GM23338 (cell line): ENCODE measurements at regions not wholly inside any gene's neighbourhood (a gene's known extent, or its start where the extent isn't known, plus 50 kb on each side); places are given as distances from the start of the nearest gene placed in this dataset.

ENCODE experiments used
- ATAC-seq: fragments of 200-7000 bp; cut with Tn5 transposase; 3 replicates; pipeline ENCODE4 v1.9.1; 2020
- DNase-seq: peaks from one replicate; pipeline ENCODE4 v3.0.0-alpha.2; 2015; ENCODE audit warnings: low spot score
- H2AFZ ChIP-seq: fragments of 200-600 bp; sonication (generic); 2 replicates; pipeline ENCODE4 v1.8.0; 2016; ENCODE audit warnings: antibody characterized with exemption, mild to moderate bottlenecking, moderate library complexity
- H3F3A ChIP-seq: fragments of 200-600 bp; sonication (generic); replicated peaks from 2 replicates; pipeline ENCODE4 v1.8.0; 2017; ENCODE audit warnings: antibody characterized with exemption, mixed run types, low read depth
- H3K27ac ChIP-seq: fragments of 200-600 bp; sonication (generic); 2 replicates; pipeline ENCODE4 v1.6.1; 2016; ENCODE audit warnings: low read depth
- H3K27me3 ChIP-seq: fragments of 200-600 bp; sonication (generic); 2 replicates; pipeline ENCODE4 v1.8.0; 2016; ENCODE audit warnings: mild to moderate bottlenecking, mixed run types, moderate library complexity; ENCODE audit not compliant: insufficient read depth
- H3K36me3 ChIP-seq: fragments of 200-600 bp; sonication (generic); 2 replicates; pipeline ENCODE4 v1.8.0; 2016; ENCODE audit warnings: mild to moderate bottlenecking; ENCODE audit not compliant: insufficient read depth
- H3K4me1 ChIP-seq: fragments of 200-600 bp; sonication (generic); 2 replicates; pipeline ENCODE4 v1.8.0; 2016; ENCODE audit warnings: mild to moderate bottlenecking, moderate library complexity; ENCODE audit not compliant: insufficient read depth
- H3K4me2 ChIP-seq: fragments of 200-600 bp; sonication (generic); 2 replicates; pipeline ENCODE4 v1.7.1; 2017; ENCODE audit warnings: mixed run types
- H3K4me3 ChIP-seq: fragments of 200-600 bp; sonication (generic); 2 replicates; pipeline ENCODE4 v1.6.1; 2016; ENCODE audit warnings: mixed run types
- H3K79me2 ChIP-seq: fragments of 200-600 bp; sonication (generic); replicated peaks from 2 replicates; pipeline ENCODE4 v1.8.0; 2017; ENCODE audit warnings: mild to moderate bottlenecking; ENCODE audit not compliant: insufficient read depth
- H3K9me2 ChIP-seq: fragments of 200-600 bp; sonication (generic); 2 replicates; pipeline ENCODE4 v1.8.0; 2017; ENCODE audit not compliant: insufficient read depth
- H4K20me1 ChIP-seq: fragments of 200-600 bp; sonication (generic); replicated peaks from 2 replicates; pipeline ENCODE4 v1.8.0; 2017; ENCODE audit warnings: mild to moderate bottlenecking; ENCODE audit not compliant: insufficient read depth
- H3K27ac Mint-ChIP-seq: 2 replicates; pipeline ENCODE4 v1.8.0; 2020; ENCODE audit warnings: inconsistent platforms, mild to moderate bottlenecking, moderate library complexity, mixed read lengths
- H3K27me3 Mint-ChIP-seq: 3 replicates; pipeline ENCODE4 v1.8.0; 2022; ENCODE audit warnings: low read depth, mild to moderate bottlenecking, moderate library complexity, mixed read lengths, inconsistent platforms; ENCODE audit not compliant: insufficient read depth, poor library complexity
- H3K36me3 Mint-ChIP-seq: 3 replicates; pipeline ENCODE4 v1.8.0; 2021; ENCODE audit warnings: low read depth, mild to moderate bottlenecking, inconsistent platforms, moderate library complexity, mixed read lengths
- H3K4me1 Mint-ChIP-seq: 3 replicates; pipeline ENCODE4 v1.8.0; 2020; ENCODE audit warnings: mild to moderate bottlenecking, inconsistent platforms, mixed read lengths
- H3K4me3 Mint-ChIP-seq: 3 replicates; pipeline ENCODE4 v1.8.0; 2021; ENCODE audit warnings: moderate library complexity, mild to moderate bottlenecking, inconsistent platforms, mixed read lengths
- H3K9me3 Mint-ChIP-seq: 3 replicates; pipeline ENCODE4 v1.8.0; 2020; ENCODE audit warnings: moderate library complexity, mild to moderate bottlenecking, inconsistent platforms, mixed read lengths
- CREB1 ChIP-seq: fragments of 250-450 bp; sonication (Bioruptor Pico); IDR thresholded peaks from 2 replicates; pipeline ENCODE4 v1.5.0; 2020; ENCODE audit warnings: low read depth, mild to moderate bottlenecking, moderate library complexity
- EZH2 ChIP-seq: fragments of 200-600 bp; sonication (generic); IDR thresholded peaks from one replicate; pipeline ENCODE4 v1.8.0; 2017; ENCODE audit warnings: antibody characterized with exemption, mild to moderate bottlenecking, low read depth; ENCODE audit not compliant: unreplicated experiment
- EZH2phosphoT487 ChIP-seq: fragments of 200-600 bp; sonication (generic); IDR thresholded peaks from one replicate; pipeline ENCODE4 v1.8.1; 2018; ENCODE audit warnings: antibody characterized with exemption; ENCODE audit not compliant: unreplicated experiment
- JUNB ChIP-seq: IDR thresholded peaks from one replicate; pipeline ENCODE4 v1.6.1; 2016; ENCODE audit warnings: antibody characterized with exemption; ENCODE audit not compliant: unreplicated experiment
- POLR2AphosphoS5 ChIP-seq: IDR thresholded peaks from 2 replicates; pipeline ENCODE4 v1.6.1; 2016; ENCODE audit warnings: antibody characterized with exemption, low read depth
- STAT1 ChIP-seq: IDR thresholded peaks from one replicate; pipeline ENCODE4 v1.6.1; 2016; ENCODE audit warnings: antibody characterized with exemption; ENCODE audit not compliant: unreplicated experiment
- ZNF114 ChIP-seq: fragments of 250-450 bp; sonication (Bioruptor Pico); IDR thresholded peaks from 2 replicates; pipeline ENCODE4 v1.5.0; 2020; ENCODE audit warnings: mild to moderate bottlenecking, moderate library complexity
- ZNF331 ChIP-seq: fragments of 250-450 bp; sonication (Bioruptor Pico); IDR thresholded peaks from 2 replicates; pipeline ENCODE4 v1.5.0; 2020; ENCODE audit warnings: low read depth, mild to moderate bottlenecking, moderate library complexity
- TF ChIP-seq, protein P1 (sequence below): IDR thresholded peaks from one replicate; pipeline ENCODE4 v1.6.1; 2018; ENCODE audit warnings: antibody characterized with exemption; ENCODE audit not compliant: unreplicated experiment
- TF ChIP-seq, protein P2 (sequence below): IDR thresholded peaks from 2 replicates; pipeline ENCODE4 v1.6.1; 2016; ENCODE audit warnings: antibody characterized with exemption
- TF ChIP-seq, protein P3 (sequence below): fragments of 250-450 bp; sonication (Bioruptor Pico); IDR thresholded peaks from 2 replicates; pipeline ENCODE4 v1.5.0; 2020; ENCODE audit warnings: mild to moderate bottlenecking, moderate library complexity

DNA sequence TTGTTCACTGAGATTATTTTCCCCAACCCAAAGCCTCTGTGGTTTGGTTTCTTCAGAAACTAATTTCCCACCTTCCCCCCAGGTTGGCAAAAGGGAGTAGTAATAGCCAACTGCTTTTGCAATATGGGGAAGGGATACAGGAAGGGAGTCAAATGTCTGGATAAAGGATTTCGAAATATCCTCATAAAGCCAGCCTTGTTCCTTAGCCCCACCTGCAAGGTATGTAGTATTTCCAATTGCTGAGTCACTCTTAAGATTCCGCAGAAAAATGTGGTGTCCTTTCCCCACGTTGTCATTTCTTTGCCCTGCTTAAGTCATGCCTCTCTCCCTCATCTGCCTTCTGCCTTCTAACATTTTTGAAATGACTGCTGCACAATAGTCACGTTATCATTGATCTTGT is 138.8 kb upstream of the DCAF8L1 start:
- H3K27ac ChIP-seq: no peak overlapping the region
- H3F3A ChIP-seq: no peaks in the 10 kb centered on the region
- no peaks in the 10 kb centered on the region for H3K9me2 ChIP-seq
- no peaks in the 10 kb centered on the region for H4K20me1 ChIP-seq
- H3K4me2 ChIP-seq: no peak overlapping the region
- ATAC-seq: no peak
- TF ChIP-seq EZH2phosphoT487 (no peak), EZH2 (no peak), JUNB (no peak), CREB1 (no peak)
- H3K27ac Mint-ChIP-seq: no peak overlapping the region
- H3K4me1 ChIP-seq: no peaks in the 10 kb centered on the region
- peaks cover 24% of the 10 kb centered on the region for H3K27me3 Mint-ChIP-seq
- no peak overlapping the region for H3K4me3 Mint-ChIP-seq
- no peaks in the 10 kb centered on the region for H3K36me3 ChIP-seq
- no peaks in the 10 kb centered on the region for H3K4me1 Mint-ChIP-seq
- no peak for DNase-seq
- no peak overlapping the region for H3K4me3 ChIP-seq
- H3K27me3 ChIP-seq: peaks cover 49% of the 10 kb centered on the region
- H3K9me3 Mint-ChIP-seq: no peaks in the 10 kb centered on the region
- no peak overlapping the region for H2AFZ ChIP-seq
- H3K79me2 ChIP-seq: no peaks in the 10 kb centered on the region
- no peaks in the 10 kb centered on the region for H3K36me3 Mint-ChIP-seq

DNA sequence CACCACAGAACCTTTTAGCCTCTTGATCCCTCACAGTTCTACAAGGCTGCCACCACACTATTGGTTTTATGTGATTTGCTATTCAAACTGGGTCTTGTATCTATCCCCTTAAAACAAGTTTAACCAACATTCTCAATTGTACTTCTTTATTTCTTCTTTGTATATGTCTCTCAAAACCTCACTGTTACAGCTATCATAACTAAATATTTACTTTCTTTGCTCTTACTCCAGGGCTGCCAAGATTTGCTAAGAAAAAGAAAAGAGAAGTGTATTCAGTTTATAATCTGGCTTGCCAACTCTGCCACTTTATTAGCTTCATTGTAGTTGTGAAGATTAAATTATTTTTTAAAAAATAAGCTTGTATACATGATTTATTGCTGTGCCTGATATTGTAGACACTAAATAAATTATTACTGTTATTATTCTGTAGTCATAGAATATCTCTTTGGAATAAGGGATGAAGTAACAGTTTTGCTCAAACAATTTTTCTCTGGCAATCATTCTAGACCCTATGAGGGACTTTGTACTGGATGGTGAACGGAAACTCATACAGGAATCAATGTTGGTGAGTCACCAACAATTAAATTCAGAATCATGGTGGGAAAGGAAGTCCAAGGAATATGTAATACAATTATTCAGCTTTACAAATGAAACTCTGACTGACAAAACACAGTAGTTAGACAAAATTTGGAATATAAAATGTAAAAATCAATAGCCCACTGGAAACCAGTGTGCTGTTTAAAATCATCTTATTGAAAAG is 127.1 kb upstream of the DCAF8L1 start:
- no peak for ATAC-seq
- no peak overlapping the region for H3K4me3 Mint-ChIP-seq

More for the DNA sequence above, 127.1 kb upstream of the DCAF8L1 start:
- no peaks in the 10 kb centered on the region for H3K27me3 Mint-ChIP-seq
- H4K20me1 ChIP-seq: no peaks in the 10 kb centered on the region
- H3K9me3 Mint-ChIP-seq: no peaks in the 10 kb centered on the region
- no peaks in the 10 kb centered on the region for H3K4me1 ChIP-seq
- H3K27ac ChIP-seq: no peak overlapping the region
- H3F3A ChIP-seq: no peaks in the 10 kb centered on the region
- H3K4me3 ChIP-seq: no peak overlapping the region
- no peak overlapping the region for H2AFZ ChIP-seq
- no peaks in the 10 kb centered on the region for H3K79me2 ChIP-seq
- no peak for TF ChIP-seq STAT1
- TF ChIP-seq CREB1: no peak
- TF ChIP-seq ZNF331 (CRISPR knock-in tag): no peak
- TF ChIP-seq, protein P1, sequence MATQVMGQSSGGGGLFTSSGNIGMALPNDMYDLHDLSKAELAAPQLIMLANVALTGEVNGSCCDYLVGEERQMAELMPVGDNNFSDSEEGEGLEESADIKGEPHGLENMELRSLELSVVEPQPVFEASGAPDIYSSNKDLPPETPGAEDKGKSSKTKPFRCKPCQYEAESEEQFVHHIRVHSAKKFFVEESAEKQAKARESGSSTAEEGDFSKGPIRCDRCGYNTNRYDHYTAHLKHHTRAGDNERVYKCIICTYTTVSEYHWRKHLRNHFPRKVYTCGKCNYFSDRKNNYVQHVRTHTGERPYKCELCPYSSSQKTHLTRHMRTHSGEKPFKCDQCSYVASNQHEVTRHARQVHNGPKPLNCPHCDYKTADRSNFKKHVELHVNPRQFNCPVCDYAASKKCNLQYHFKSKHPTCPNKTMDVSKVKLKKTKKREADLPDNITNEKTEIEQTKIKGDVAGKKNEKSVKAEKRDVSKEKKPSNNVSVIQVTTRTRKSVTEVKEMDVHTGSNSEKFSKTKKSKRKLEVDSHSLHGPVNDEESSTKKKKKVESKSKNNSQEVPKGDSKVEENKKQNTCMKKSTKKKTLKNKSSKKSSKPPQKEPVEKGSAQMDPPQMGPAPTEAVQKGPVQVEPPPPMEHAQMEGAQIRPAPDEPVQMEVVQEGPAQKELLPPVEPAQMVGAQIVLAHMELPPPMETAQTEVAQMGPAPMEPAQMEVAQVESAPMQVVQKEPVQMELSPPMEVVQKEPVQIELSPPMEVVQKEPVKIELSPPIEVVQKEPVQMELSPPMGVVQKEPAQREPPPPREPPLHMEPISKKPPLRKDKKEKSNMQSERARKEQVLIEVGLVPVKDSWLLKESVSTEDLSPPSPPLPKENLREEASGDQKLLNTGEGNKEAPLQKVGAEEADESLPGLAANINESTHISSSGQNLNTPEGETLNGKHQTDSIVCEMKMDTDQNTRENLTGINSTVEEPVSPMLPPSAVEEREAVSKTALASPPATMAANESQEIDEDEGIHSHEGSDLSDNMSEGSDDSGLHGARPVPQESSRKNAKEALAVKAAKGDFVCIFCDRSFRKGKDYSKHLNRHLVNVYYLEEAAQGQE: no peak
- TF ChIP-seq, protein P2, sequence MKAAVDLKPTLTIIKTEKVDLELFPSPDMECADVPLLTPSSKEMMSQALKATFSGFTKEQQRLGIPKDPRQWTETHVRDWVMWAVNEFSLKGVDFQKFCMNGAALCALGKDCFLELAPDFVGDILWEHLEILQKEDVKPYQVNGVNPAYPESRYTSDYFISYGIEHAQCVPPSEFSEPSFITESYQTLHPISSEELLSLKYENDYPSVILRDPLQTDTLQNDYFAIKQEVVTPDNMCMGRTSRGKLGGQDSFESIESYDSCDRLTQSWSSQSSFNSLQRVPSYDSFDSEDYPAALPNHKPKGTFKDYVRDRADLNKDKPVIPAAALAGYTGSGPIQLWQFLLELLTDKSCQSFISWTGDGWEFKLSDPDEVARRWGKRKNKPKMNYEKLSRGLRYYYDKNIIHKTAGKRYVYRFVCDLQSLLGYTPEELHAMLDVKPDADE: no peak
- no peak for TF ChIP-seq ZNF114 (CRISPR knock-in tag)
- TF ChIP-seq, protein P3, sequence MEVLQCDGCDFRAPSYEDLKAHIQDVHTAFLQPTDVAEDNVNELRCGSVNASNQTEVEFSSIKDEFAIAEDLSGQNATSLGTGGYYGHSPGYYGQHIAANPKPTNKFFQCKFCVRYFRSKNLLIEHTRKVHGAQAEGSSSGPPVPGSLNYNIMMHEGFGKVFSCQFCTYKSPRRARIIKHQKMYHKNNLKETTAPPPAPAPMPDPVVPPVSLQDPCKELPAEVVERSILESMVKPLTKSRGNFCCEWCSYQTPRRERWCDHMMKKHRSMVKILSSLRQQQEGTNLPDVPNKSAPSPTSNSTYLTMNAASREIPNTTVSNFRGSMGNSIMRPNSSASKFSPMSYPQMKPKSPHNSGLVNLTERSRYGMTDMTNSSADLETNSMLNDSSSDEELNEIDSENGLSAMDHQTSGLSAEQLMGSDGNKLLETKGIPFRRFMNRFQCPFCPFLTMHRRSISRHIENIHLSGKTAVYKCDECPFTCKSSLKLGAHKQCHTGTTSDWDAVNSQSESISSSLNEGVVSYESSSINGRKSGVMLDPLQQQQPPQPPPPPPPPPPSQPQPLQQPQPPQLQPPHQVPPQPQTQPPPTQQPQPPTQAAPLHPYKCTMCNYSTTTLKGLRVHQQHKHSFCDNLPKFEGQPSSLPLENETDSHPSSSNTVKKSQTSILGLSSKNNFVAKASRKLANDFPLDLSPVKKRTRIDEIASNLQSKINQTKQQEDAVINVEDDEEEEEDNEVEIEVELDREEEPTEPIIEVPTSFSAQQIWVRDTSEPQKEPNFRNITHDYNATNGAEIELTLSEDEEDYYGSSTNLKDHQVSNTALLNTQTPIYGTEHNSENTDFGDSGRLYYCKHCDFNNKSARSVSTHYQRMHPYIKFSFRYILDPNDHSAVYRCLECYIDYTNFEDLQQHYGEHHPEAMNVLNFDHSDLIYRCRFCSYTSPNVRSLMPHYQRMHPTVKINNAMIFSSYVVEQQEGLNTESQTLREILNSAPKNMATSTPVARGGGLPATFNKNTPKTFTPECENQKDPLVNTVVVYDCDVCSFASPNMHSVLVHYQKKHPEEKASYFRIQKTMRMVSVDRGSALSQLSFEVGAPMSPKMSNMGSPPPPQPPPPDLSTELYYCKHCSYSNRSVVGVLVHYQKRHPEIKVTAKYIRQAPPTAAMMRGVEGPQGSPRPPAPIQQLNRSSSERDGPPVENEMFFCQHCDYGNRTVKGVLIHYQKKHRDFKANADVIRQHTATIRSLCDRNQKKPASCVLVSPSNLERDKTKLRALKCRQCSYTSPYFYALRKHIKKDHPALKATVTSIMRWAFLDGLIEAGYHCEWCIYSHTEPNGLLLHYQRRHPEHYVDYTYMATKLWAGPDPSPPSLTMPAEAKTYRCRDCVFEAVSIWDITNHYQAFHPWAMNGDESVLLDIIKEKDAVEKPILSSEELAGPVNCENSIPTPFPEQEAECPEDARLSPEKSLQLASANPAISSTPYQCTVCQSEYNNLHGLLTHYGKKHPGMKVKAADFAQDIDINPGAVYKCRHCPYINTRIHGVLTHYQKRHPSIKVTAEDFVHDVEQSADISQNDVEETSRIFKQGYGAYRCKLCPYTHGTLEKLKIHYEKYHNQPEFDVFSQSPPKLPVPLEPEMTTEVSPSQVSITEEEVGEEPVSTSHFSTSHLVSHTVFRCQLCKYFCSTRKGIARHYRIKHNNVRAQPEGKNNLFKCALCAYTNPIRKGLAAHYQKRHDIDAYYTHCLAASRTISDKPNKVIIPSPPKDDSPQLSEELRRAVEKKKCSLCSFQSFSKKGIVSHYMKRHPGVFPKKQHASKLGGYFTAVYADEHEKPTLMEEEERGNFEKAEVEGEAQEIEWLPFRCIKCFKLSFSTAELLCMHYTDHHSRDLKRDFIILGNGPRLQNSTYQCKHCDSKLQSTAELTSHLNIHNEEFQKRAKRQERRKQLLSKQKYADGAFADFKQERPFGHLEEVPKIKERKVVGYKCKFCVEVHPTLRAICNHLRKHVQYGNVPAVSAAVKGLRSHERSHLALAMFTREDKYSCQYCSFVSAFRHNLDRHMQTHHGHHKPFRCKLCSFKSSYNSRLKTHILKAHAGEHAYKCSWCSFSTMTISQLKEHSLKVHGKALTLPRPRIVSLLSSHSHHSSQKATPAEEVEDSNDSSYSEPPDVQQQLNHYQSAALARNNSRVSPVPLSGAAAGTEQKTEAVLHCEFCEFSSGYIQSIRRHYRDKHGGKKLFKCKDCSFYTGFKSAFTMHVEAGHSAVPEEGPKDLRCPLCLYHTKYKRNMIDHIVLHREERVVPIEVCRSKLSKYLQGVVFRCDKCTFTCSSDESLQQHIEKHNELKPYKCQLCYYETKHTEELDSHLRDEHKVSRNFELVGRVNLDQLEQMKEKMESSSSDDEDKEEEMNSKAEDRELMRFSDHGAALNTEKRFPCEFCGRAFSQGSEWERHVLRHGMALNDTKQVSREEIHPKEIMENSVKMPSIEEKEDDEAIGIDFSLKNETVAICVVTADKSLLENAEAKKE (CRISPR knock-in tag): no peak
- no peak for TF ChIP-seq POLR2AphosphoS5
- no peak for TF ChIP-seq JUNB
- H3K9me2 ChIP-seq: no peaks in the 10 kb centered on the region
- no peak overlapping the region for H3K4me2 ChIP-seq
- no peak overlapping the region for H3K27ac Mint-ChIP-seq
- H3K36me3 ChIP-seq: no peaks in the 10 kb centered on the region
- H3K27me3 ChIP-seq: no peaks in the 10 kb centered on the region
- peaks cover 3% of the 10 kb centered on the region; the same call in 1 of the 3 replicates for H3K4me1 Mint-ChIP-seq
- DNase-seq: no peak
- H3K36me3 Mint-ChIP-seq: no peaks in the 10 kb centered on the region
